CD4-positive, alpha-beta T cell (primary cell): ENCODE measurements at regions not wholly inside any gene's neighbourhood (a gene's known extent, or its start where the extent isn't known, plus 50 kb on each side); places are given as distances from the start of the nearest gene placed in this dataset.

Experiments
- ATAC-seq: fragments of 200-7000 bp; cut with Tn5 transposase; one replicate; pipeline ENCODE4 v1.10.0; 2022; ENCODE audit warnings: mild to moderate bottlenecking; ENCODE audit not compliant: poor library complexity
- CTCF ChIA-PET: fragments of 350-600 bp; sonication (Branson Sonifier 250); formaldehyde crosslinking; loops from one replicate; lab custom pipeline; 2021; ENCODE audit warnings: antibody characterized with exemption, inconsistent platforms; lab: Charles Lee
- POLR2A ChIA-PET: fragments of 350-600 bp; sonication (Branson Sonifier 250); formaldehyde crosslinking; loops from one replicate; lab custom pipeline; 2021; ENCODE audit warnings: antibody characterized with exemption, inconsistent platforms; lab: Charles Lee
- DNase-seq, 14 experiments: peaks; one replicate each; pipeline ENCODE4 v3.0.0-alpha.2; 2013 to 2020; ENCODE audit warnings: mixed read lengths in 2 of 14
- H3K27ac ChIP-seq, 2 donors: one replicate each; pipeline versions ENCODE4 v1.5.1 to v1.7.0; 2013; ENCODE audit warnings: low read length in 2 of 2, low read depth in 1 of 2, mild to moderate bottlenecking in 1 of 2
- H3K27me3 ChIP-seq, 2 experiments: 1 replicate in 1 of 2; 2 replicates in 1 of 2; pipeline versions ENCODE4 v1.6.1 to v1.7.0; 2013; ENCODE audit warnings: low read length in 2 of 2, control low read depth in 1 of 2, mild to moderate bottlenecking in 1 of 2, moderate library complexity in 1 of 2; ENCODE audit not compliant: insufficient read depth in 2 of 2, control insufficient read depth in 1 of 2
- H3K36me3 ChIP-seq: one replicate; pipeline ENCODE4 v1.6.1; 2013; ENCODE audit warnings: low read length, control low read depth; ENCODE audit not compliant: insufficient read depth
- H3K4me1 ChIP-seq: one replicate; pipeline ENCODE4 v1.6.1; 2013; ENCODE audit warnings: low read length, control low read depth; ENCODE audit not compliant: insufficient read depth
- H3K4me3 ChIP-seq: one replicate; pipeline ENCODE4 v1.5.1; 2013; ENCODE audit warnings: mild to moderate bottlenecking, low read length, moderate library complexity
- H3K9me3 ChIP-seq, 2 experiments: 1 replicate in 1 of 2; 2 replicates in 1 of 2; pipeline versions ENCODE4 v1.6.1 to v1.7.0; 2013; ENCODE audit warnings: low read length in 2 of 2, mild to moderate bottlenecking in 2 of 2, control low read depth in 1 of 2, moderate library complexity in 1 of 2; ENCODE audit not compliant: control insufficient read depth in 1 of 2, insufficient read depth in 1 of 2
- H3K27ac Mint-ChIP-seq: one replicate; pipeline ENCODE4 v1.8.0; 2020; ENCODE audit warnings: mixed read lengths
- H3K27me3 Mint-ChIP-seq: one replicate; pipeline ENCODE4 v1.8.0; 2021; ENCODE audit warnings: mixed read lengths
- H3K36me3 Mint-ChIP-seq: one replicate; pipeline ENCODE4 v1.8.0; 2021; ENCODE audit warnings: low read depth, mixed read lengths
- H3K4me1 Mint-ChIP-seq: one replicate; pipeline ENCODE4 v1.8.0; 2021; ENCODE audit warnings: low read depth, mixed read lengths
- H3K4me3 Mint-ChIP-seq: one replicate; pipeline ENCODE4 v1.8.0; 2020; ENCODE audit warnings: mild to moderate bottlenecking, mixed read lengths
- H3K9me3 Mint-ChIP-seq: one replicate; pipeline ENCODE4 v1.8.0; 2020; ENCODE audit warnings: mixed read lengths
- intact Hi-C, 2 experiments: fragments of 100-400 bp; cut with DNase I in 1 of 2; cut with micrococcal nuclease in 1 of 2; formaldehyde crosslinking; loops; one replicate each; pipeline versions ENCODE4 v1.15.1 to v1.9.0; 2023 to 2025; cut with DNase I, micrococcal nuclease
- TF ChIP-seq, protein P1 (sequence below): fragments of 200-600 bp; IDR thresholded peaks from one replicate; pipeline ENCODE4 v1.8.0; 2022; ENCODE audit warnings: antibody characterized with exemption, mild to moderate bottlenecking

DNA sequence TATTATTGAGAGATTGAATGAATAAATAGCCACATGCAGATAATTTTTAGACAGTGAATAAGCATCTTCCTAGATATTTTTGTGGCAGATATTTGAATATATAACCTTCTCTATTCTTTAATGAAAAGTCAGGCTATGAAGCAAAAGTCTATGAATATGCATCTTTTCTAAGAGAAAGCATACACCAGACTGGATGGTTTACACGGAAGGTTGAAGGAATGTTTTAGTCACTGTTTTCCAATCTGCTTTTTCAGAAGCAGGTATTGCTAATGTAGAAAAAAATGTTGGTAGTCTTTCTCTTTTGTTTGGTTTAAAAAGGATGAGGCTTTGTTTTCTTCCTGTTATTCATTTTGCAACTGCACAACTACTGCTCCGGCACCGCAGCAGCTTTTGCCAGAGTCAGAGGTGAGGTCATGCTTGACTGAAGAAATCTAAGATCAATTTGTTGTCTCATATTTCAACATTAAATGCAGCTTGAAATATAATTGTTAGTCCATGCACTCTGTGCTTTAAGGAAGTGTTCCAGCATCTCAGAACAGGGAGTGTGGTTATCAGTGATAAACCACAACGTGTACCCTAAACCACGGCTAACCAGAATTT, 1540.8 kb upstream of the PIK3C3 start:
- intact Hi-C loops = no loop called here
- Mint-ChIP-seq H3K36me3 (no peaks in the 10 kb centered on the region), H3K4me3 (no peak overlapping the region), H3K27ac (no peak overlapping the region), H3K9me3 (peaks cover 3% of the 10 kb centered on the region), H3K27me3 (no peaks in the 10 kb centered on the region), H3K4me1 (no peaks in the 10 kb centered on the region)
- Histone ChIP-seq H3K27me3 (no peaks in the 10 kb centered on the region), H3K27ac (no peak overlapping the region), H3K36me3 (no peaks in the 10 kb centered on the region), H3K4me1 (no peaks in the 10 kb centered on the region), H3K4me3 (no peak overlapping the region), H3K9me3 (peaks cover 0 to 4% of the 10 kb centered on the region in 2 experiments)
- ATAC-seq = no peak
- ChIA-PET POLR2A (no interaction called here), CTCF (no interaction called here)
- TF ChIP-seq, protein P1, sequence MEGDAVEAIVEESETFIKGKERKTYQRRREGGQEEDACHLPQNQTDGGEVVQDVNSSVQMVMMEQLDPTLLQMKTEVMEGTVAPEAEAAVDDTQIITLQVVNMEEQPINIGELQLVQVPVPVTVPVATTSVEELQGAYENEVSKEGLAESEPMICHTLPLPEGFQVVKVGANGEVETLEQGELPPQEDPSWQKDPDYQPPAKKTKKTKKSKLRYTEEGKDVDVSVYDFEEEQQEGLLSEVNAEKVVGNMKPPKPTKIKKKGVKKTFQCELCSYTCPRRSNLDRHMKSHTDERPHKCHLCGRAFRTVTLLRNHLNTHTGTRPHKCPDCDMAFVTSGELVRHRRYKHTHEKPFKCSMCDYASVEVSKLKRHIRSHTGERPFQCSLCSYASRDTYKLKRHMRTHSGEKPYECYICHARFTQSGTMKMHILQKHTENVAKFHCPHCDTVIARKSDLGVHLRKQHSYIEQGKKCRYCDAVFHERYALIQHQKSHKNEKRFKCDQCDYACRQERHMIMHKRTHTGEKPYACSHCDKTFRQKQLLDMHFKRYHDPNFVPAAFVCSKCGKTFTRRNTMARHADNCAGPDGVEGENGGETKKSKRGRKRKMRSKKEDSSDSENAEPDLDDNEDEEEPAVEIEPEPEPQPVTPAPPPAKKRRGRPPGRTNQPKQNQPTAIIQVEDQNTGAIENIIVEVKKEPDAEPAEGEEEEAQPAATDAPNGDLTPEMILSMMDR = no peak
- DNase-seq = no peak

DNA sequence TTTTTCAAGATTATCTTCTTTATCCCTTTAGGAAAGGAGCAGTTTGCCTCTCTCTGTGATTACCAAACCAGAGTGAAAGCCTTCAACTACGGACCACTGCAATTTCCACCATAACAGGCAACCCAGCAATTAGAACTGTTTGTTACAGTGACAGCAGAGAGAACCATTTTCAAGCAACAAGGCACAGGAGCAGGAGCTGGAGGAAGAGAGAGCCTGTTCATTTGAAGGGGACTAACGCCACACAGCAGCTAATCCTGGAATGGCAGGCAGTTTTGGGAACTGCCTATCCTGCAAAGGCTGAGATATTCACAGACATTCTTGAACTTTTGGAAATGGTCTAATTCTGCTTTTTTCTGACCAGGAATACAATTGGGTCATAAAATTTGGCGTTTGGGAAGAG, 1541.9 kb upstream of the PIK3C3 start:
- no peak overlapping the region for H3K27ac ChIP-seq
- peaks cover 0 to 4% of the 10 kb centered on the region in 2 experiments for H3K9me3 ChIP-seq
- H3K36me3 ChIP-seq = no peaks in the 10 kb centered on the region
- TF ChIP-seq, protein P1 = no peak
- H3K4me1 ChIP-seq = no peaks in the 10 kb centered on the region
- no peaks in the 10 kb centered on the region for H3K27me3 Mint-ChIP-seq
- peaks cover 9% of the 10 kb centered on the region for H3K9me3 Mint-ChIP-seq
- H3K4me3 ChIP-seq = no peak overlapping the region
- H3K27ac Mint-ChIP-seq = no peak overlapping the region
- intact Hi-C loops = no loop called here
- no peak for ATAC-seq
- DNase-seq = no peak
- CTCF ChIA-PET = no interaction called here
- H3K4me3 Mint-ChIP-seq = no peak overlapping the region
- POLR2A ChIA-PET = no interaction called here
- H3K4me1 Mint-ChIP-seq = no peaks in the 10 kb centered on the region
- no peaks in the 10 kb centered on the region for H3K27me3 ChIP-seq
- H3K36me3 Mint-ChIP-seq = no peaks in the 10 kb centered on the region

DNA sequence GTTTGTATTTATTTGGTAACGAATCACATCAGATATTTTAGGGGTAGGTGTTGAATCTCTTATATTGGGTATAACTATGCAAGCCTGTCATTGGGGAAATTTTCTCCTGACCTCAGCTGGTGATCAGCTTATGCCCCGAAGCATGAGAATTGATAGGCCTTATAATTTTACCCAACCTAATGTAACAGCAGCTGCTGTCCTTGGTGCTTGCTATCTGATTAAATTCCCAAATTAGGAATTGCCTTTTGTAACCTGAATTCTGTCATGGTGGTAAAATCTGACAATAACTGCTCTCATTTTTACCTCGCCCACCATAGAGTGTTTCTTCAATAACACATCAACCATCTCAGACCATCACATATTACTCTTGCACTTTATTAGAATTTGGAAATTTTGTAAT, 1542.6 kb upstream of the PIK3C3 start:
- no peak for ATAC-seq
- Histone ChIP-seq H3K4me1 (no peaks in the 10 kb centered on the region), H3K36me3 (no peaks in the 10 kb centered on the region), H3K27me3 (no peaks in the 10 kb centered on the region), H3K27ac (no peak overlapping the region), H3K9me3 (peaks cover 0 to 4% of the 10 kb centered on the region in 2 experiments), H3K4me3 (no peak overlapping the region)
- Mint-ChIP-seq H3K4me3 (no peak overlapping the region), H3K27ac (no peak overlapping the region), H3K36me3 (no peaks in the 10 kb centered on the region), H3K27me3 (no peaks in the 10 kb centered on the region), H3K4me1 (no peaks in the 10 kb centered on the region), H3K9me3 (peaks cover 7% of the 10 kb centered on the region)
- intact Hi-C loops = no loop called here
- no peak for DNase-seq
- ChIA-PET CTCF (no interaction called here), POLR2A (no interaction called here)
- TF ChIP-seq, protein P1 = no peak
